DMS 273 treated with DMSO at 0.1 percent for 48 hours (cell line): ENCODE measurements at regions not wholly inside any gene's neighbourhood (a gene's known extent, or its start where the extent isn't known, plus 50 kb on each side); places are given as distances from the start of the nearest gene placed in this dataset.

ENCODE experiments used
- DNase-seq: peaks from one replicate; lab custom pipeline; 2025; lab: John Stamatoyannopoulos, UW

GRCh38 chr2:199025146-199025545, 432.6 kb downstream of the SATB2 start:
- DNase-seq = no peak

GRCh38 chr2:199024224-199024623, 433.5 kb downstream of the SATB2 start:
- DNase-seq = no peak

- no peak for DNase-seq
Observed at GRCh38 chr2:199019898-199020507, 437.7 kb downstream of the SATB2 start.

- DNase-seq = no peak
Observed at GRCh38 chr2:199018826-199019225, 438.9 kb downstream of the SATB2 start.

- DNase-seq = no peak
Observed at GRCh38 chr2:199015072-199015471, 442.7 kb downstream of the SATB2 start.

- DNase-seq = no peak
Observed at GRCh38 chr2:199014226-199014625, 443.5 kb downstream of the SATB2 start.

- no peak for DNase-seq
Observed at GRCh38 chr2:199011908-199012307, 445.8 kb downstream of the SATB2 start.

GRCh38 chr2:198994678-198995077, 463.1 kb downstream of the SATB2 start:
- no peak for DNase-seq

- DNase-seq = no peak
Observed at GRCh38 chr2:198991431-198991830, 466.3 kb downstream of the SATB2 start.

- no peak for DNase-seq
Observed at GRCh38 chr2:198975779-198976178, 482.0 kb downstream of the SATB2 start.

- no peak for DNase-seq
Observed at GRCh38 chr2:198973785-198974184, 484.0 kb downstream of the SATB2 start.

- DNase-seq = no peak
Observed at GRCh38 chr2:198973181-198973580, 484.6 kb downstream of the SATB2 start.

- DNase-seq = no peak
Observed at GRCh38 chr2:198968545-198968944, 489.2 kb downstream of the SATB2 start.

GRCh38 chr2:198966269-198966668, 491.5 kb downstream of the SATB2 start:
- DNase-seq = no peak

- no peak for DNase-seq
Observed at GRCh38 chr2:198961547-198961946, 496.2 kb downstream of the SATB2 start.

GRCh38 chr2:198957181-198957580, 500.6 kb downstream of the SATB2 start:
- DNase-seq = no peak

- no peak for DNase-seq
Observed at GRCh38 chr2:198953328-198953727, 504.4 kb downstream of the SATB2 start.

GRCh38 chr2:198950803-198951202, 506.9 kb downstream of the SATB2 start:
- no peak for DNase-seq

- no peak for DNase-seq
Observed at GRCh38 chr2:198945496-198945895, 512.2 kb downstream of the SATB2 start.

- no peak for DNase-seq
Observed at GRCh38 chr2:198930170-198930569, 527.6 kb downstream of the SATB2 start.

- no peak for DNase-seq
Observed at GRCh38 chr2:198928026-198928425, 529.7 kb downstream of the SATB2 start.

GRCh38 chr2:198917926-198918720, 539.6 kb downstream of the SATB2 start:
- DNase-seq = no peak

- no peak for DNase-seq
Observed at GRCh38 chr2:198917275-198917674, 540.5 kb downstream of the SATB2 start.
